Retinal pigment epithelial cell (primary cell): ENCODE measurements at regions not wholly inside any gene's neighbourhood (a gene's known extent, or its start where the extent isn't known, plus 50 kb on each side); places are given as distances from the start of the nearest gene placed in this dataset.

ENCODE experiments used
- DNase-seq: peaks from one replicate; pipeline ENCODE4 v3.0.0-alpha.2; 2010; ENCODE audit warnings: low read depth
- H3K4me3 ChIP-seq: 2 replicates; pipeline ENCODE4 v1.5.1; 2011; ENCODE audit warnings: mild to moderate bottlenecking, low read length, control low read depth, moderate library complexity
- TF ChIP-seq, protein P1 (sequence below): conservative IDR thresholded peaks from 2 replicates; pipeline ENCODE4 v1.5.1; 2011; ENCODE audit warnings: low read depth, low read length, control low read depth, inconsistent platforms

DNA sequence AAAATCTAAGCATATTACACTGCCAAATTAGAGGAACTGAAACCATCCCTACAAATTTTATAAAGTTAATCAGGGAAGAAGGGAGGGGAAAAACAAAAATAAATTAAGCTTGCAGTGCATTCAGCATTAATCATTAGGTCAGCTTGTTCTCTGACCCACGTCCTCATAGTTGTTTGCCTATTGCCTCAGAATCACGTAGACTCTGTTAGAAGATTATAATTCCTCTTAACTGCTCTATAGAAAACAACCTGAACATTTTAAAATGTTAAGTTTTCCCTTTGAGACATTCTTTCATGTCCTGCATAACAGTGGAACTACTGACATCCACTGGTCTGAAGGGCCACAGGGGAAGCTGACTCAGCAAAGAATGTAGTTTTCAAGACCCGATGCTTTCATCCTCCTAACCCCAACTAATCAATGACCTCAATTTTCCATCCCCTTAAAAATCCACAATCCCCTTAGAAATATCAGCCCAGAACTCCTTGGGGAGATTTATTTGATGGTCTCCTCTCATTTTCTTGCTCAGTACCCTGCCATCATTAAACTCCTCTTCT, 112.4 kb downstream of the FBXO4 start:
- no peak overlapping the region for H3K4me3 ChIP-seq
- DNase-seq: no peak
- TF ChIP-seq, protein P1, sequence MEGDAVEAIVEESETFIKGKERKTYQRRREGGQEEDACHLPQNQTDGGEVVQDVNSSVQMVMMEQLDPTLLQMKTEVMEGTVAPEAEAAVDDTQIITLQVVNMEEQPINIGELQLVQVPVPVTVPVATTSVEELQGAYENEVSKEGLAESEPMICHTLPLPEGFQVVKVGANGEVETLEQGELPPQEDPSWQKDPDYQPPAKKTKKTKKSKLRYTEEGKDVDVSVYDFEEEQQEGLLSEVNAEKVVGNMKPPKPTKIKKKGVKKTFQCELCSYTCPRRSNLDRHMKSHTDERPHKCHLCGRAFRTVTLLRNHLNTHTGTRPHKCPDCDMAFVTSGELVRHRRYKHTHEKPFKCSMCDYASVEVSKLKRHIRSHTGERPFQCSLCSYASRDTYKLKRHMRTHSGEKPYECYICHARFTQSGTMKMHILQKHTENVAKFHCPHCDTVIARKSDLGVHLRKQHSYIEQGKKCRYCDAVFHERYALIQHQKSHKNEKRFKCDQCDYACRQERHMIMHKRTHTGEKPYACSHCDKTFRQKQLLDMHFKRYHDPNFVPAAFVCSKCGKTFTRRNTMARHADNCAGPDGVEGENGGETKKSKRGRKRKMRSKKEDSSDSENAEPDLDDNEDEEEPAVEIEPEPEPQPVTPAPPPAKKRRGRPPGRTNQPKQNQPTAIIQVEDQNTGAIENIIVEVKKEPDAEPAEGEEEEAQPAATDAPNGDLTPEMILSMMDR: no peak

DNA sequence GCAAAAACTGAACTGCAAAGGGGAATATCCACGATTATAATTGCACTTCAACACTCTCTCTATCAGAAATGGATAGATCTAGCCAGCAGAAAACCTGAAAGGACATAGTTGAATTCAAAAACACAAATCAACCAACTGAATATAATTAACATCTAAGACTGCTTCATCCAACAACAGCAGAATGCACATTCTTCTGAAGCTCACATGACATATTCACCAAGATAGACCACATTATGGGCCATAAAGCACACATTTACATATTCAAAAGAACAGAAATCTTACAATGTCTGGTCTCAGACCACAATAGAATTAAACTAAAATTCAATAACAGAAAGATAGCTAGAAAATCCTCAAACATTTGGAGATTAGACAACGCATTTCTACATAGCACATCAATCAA, 118.3 kb downstream of the FBXO4 start:
- DNase-seq: no peak
- TF ChIP-seq, protein P1: no peak
- no peak overlapping the region for H3K4me3 ChIP-seq

DNA sequence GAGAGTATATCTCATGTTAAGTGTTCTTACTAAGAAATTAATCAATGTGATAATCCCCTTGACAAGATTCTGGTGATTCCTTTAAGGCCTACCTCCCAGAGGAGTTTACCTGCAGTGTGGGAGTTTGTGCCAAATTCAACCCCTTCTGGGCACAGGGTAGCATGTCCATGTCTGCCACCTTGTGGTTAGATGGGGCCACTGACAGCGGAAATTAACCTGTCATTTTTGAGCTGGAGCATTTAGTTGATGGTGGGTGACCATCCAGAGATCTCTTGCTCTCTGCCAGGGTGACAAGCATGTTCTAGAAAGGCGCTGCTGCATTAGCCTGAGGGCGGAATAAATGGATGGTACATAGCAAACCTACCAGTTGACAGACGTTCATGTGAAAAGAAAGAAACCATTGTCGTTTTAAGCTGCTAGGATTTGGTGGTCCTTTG, 132.2 kb downstream of the FBXO4 start:
- TF ChIP-seq, protein P1: peak; percentile 91
- no peak for DNase-seq
- no peak overlapping the region for H3K4me3 ChIP-seq

DNA sequence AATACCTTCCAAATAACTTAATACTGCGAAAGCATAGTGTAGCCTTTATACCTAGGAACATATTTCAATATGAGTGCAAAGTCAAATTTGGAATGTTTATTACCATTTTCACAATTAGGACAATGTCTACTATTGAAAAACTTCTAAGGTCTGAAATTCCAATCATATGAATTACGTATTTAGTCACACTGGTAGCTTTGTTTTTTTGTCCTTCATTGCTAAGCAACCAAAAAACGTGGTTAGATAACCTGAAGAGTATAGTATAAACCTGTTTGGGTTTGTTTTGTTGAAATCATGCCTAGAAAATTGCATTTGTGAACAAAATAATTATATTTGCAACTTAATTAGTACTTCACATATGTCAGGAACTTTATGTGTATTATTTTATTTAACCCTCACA, 134.2 kb downstream of the FBXO4 start:
- TF ChIP-seq, protein P1: no peak
- no peak for DNase-seq
- no peak overlapping the region for H3K4me3 ChIP-seq

DNA sequence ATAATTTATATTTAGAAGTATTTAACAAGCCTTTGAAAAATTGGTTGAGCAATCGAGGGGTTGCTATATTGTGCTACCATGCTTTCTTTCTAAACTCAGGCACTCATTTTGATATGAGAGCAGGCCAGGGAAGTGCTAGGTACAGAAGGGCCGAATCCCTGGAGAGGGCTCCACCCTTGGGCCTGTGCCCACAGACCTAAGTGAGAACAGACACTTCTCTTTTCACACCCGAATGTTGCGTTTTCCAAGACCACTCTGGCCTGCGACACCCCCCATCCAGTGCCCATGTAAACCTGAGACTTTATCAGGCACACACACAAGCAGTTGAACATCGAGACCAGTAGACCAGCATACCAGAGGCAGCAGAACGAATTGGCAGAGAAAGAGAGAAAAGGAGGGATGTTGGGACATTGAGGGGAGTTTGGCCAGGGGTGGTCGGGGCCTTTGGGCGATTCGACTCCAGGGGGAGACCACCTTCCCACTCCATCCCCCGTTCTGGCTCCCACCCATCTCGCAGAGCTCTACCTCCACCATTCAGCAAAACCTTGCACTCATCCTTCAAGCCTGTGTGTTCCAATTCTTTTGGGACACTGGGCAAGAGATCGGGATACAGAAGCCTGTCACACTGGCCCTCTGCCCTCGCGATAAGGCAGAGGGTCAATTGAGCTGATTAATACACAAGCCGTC, 134.8 kb downstream of the FBXO4 start:
- H3K4me3 ChIP-seq: no peak overlapping the region
- DNase-seq: no peak
- TF ChIP-seq, protein P1: no peak

DNA sequence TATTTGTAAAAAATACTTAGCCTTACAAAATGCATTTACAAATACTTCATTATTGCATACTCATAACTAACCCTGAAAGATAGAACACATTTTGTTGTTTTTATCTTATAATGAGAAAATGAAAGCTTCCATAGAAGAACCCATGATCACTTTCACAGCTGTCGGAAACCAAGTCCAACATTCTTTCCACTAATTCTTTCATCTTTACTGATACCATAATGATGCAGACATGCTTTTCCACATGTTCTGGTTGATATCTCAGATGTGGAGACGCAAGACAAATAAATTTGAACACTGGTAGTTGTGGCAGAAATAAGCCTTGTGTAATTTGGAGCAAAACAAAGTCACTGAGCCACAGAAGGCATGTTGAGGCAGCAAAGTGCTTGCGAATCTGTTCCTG, 136.0 kb downstream of the FBXO4 start:
- TF ChIP-seq, protein P1: no peak
- H3K4me3 ChIP-seq: no peak overlapping the region
- DNase-seq: no peak

DNA sequence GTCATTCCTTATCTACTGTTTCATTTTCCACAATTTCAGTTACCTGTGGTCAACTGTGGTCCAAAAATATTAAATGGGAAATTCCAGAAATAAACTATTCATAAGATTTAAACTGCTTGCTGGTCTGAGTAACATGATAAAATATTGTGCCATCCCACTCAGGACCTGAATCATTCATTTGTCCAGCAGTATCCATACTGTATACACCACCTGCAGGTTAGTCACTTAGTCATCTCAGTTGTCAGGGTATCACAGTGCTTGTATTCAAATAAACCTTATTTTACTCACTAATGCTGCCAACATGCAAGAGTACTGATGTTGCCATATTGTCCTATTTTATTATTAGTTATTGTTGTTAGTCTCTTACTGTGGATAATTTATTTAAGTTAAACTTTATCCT, 139.7 kb downstream of the FBXO4 start:
- no peak overlapping the region for H3K4me3 ChIP-seq
- TF ChIP-seq, protein P1: no peak
- no peak for DNase-seq
